ENCODE measurements at regions not wholly inside any gene's neighbourhood (a gene's known extent, or its start where the extent isn't known, plus 50 kb on each side); places are given as distances from the start of the nearest gene placed in this dataset.

DNA sequence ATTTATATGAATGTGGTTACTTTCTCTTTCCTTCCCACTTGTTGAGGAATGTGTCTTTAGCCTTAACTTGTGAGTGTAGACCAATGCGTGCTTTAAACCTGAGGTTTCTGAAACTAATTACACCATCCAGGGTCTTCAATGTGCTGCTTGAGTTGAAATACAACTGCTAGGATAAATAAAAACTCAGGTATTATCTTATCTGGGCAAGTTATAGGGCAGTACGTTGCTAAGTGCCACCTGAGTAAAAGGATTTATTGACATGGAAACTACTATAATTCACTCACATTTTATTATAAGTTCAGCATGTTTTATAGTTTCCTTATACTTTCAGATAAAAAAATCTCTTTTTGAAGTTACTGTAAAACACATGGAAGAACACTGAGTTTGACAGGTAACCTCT, 1136.8 kb upstream of the NUDT12 start:
- H3K4me3 ChIP-seq: no peak overlapping the region
- H3K27ac ChIP-seq: no peak overlapping the region
- DNase-seq (no peak), ATAC-seq (no peak)
- no peaks in the 10 kb centered on the region for H3K4me1 ChIP-seq
- no peaks in the 10 kb centered on the region for H3K27me3 ChIP-seq
- 73 to 81% (median 76%) methylated on average over 2 of the region's 2 CpGs for WGBS, 4 donors
- H3K9me3 ChIP-seq: peaks cover 0 to 20% (median 13%) of the 10 kb centered on the region in 12 donors
- H3K36me3 ChIP-seq: no peaks in the 10 kb centered on the region
- intact Hi-C loops (cut with DNase I): no loop called here
- TF ChIP-seq, protein P1, sequence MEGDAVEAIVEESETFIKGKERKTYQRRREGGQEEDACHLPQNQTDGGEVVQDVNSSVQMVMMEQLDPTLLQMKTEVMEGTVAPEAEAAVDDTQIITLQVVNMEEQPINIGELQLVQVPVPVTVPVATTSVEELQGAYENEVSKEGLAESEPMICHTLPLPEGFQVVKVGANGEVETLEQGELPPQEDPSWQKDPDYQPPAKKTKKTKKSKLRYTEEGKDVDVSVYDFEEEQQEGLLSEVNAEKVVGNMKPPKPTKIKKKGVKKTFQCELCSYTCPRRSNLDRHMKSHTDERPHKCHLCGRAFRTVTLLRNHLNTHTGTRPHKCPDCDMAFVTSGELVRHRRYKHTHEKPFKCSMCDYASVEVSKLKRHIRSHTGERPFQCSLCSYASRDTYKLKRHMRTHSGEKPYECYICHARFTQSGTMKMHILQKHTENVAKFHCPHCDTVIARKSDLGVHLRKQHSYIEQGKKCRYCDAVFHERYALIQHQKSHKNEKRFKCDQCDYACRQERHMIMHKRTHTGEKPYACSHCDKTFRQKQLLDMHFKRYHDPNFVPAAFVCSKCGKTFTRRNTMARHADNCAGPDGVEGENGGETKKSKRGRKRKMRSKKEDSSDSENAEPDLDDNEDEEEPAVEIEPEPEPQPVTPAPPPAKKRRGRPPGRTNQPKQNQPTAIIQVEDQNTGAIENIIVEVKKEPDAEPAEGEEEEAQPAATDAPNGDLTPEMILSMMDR (IDR thresholded peaks at IDR 0.05): no peak
- no peak for TF ChIP-seq POLR2A (IDR thresholded peaks at IDR 0.05)

DNA sequence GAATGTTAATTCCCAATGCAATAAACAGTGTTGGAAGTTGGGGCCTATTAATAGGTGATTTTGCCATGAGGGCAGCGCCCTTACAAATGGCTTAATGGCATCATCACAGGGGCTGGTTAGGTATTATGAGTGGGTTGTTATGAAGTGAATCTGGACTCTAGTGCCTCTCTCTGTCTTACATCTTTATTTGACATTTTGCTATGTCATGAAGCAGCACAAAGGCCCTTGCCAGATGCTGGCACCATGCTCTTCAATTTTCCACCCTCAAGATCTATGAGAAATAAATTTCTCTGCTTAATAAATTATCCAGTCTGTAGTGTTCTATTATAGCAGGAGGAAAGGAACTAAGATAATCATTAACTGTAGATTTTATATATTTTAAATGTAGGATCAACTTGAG, 1098.7 kb upstream of the NUDT12 start:
- peaks cover 0 to 6% (median 0%) of the 10 kb centered on the region in 12 donors for H3K9me3 ChIP-seq
- TF ChIP-seq, protein P1 (IDR thresholded peaks at IDR 0.05): no peak
- no peak for TF ChIP-seq POLR2A (IDR thresholded peaks at IDR 0.05)
- ATAC-seq (no peak), DNase-seq (no peak)
- H3K27ac ChIP-seq: peak overlapping the region in 1 of 12 donors; percentile 26
- 84 to 90% (median 85%) methylated on average over 1 of the region's 1 CpG for WGBS, 4 donors
- no peaks in the 10 kb centered on the region for H3K36me3 ChIP-seq
- intact Hi-C loops (cut with DNase I): no loop called here
- H3K4me3 ChIP-seq: no peak overlapping the region
- no peaks in the 10 kb centered on the region for H3K27me3 ChIP-seq
- no peaks in the 10 kb centered on the region for H3K4me1 ChIP-seq

DNA sequence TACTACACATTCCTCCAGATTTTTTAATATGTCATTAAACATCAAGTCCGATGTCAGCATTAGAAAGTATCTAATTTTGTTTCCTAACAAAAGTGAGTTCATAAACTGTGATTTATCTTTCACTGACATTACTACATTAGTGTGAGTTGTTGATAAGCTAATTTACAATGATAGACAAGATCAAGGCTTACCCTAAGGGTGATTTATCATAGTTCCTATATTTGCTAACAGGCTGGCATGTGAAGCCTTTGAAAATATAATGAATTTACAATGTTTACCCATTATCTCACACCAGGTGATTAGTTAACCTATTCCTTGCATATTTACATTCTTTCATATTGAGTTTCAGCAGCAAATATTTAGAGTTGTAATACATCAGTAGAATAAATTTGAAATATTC, 1096.9 kb upstream of the NUDT12 start:
- Histone ChIP-seq H3K4me1 (no peaks in the 10 kb centered on the region), H3K27me3 (no peaks in the 10 kb centered on the region), H3K36me3 (no peaks in the 10 kb centered on the region), H3K4me3 (no peak overlapping the region), H3K27ac (no peak overlapping the region), H3K9me3 (peaks cover 0 to 9% (median 0%) of the 10 kb centered on the region in 12 donors)
- intact Hi-C loops (cut with DNase I): no loop called here
- no peak for DNase-seq
- WGBS, 4 donors: 73 to 82% (median 78%) methylated on average over 1 of the region's 1 CpG
- no peak for ATAC-seq
- TF ChIP-seq, protein P1 (IDR thresholded peaks at IDR 0.05): no peak
- TF ChIP-seq POLR2A (IDR thresholded peaks at IDR 0.05): no peak

DNA sequence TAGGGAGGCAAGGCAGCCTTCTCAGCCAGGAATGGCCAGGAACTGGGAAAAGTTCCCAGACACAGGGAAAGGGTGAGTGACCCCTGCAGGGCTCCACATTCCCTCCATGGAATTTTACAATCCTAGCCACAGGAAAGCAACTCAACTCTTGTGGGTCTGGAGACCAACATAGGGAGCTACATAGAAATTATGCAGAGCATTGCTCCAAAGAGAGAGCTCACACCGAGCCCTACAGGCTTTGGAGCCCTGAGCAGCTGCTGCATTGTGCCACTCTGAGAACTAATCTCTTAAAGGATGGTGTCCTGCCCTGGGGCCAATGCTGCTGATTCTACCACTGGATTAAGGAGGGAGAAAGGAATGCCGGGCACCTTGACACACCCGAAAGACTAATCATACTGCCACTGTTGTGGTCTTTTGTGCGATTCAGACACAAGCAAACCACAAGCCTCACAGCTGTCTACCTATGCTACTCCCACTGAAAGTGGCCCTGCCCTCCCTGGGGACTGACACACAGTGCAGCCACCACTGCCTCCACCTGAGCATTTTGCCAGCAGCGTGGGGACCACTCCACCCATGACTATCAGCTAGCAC, 1089.8 kb upstream of the NUDT12 start:
- Histone ChIP-seq H3K27me3 (no peaks in the 10 kb centered on the region), H3K36me3 (no peaks in the 10 kb centered on the region)

More for the DNA sequence above, 1089.8 kb upstream of the NUDT12 start:
- H3K4me3 ChIP-seq: no peak overlapping the region
- WGBS, 4 donors: 74 to 96% (median 86%) methylated on average over 5 of the region's 5 CpGs
- peaks cover 0 to 19% (median 3%) of the 10 kb centered on the region in 12 donors for H3K9me3 ChIP-seq
- peak in 1 of 5 donors; percentile 4 for DNase-seq
- no peaks in the 10 kb centered on the region for H3K4me1 ChIP-seq
- ATAC-seq: no peak
- TF ChIP-seq, protein P1 (IDR thresholded peaks at IDR 0.05): no peak
- intact Hi-C loops (cut with DNase I): no loop called here
- H3K27ac ChIP-seq: no peak overlapping the region
